ENCODE measurements at regions not wholly inside any gene's neighbourhood (a gene's known extent, or its start where the extent isn't known, plus 50 kb on each side); places are given as distances from the start of the nearest gene placed in this dataset.
"Not testable (repeated sequence)": the region's sequence is repeated elsewhere in the genome, so short reads cannot be mapped to it uniquely, and the experiment has no call there.

DNA sequence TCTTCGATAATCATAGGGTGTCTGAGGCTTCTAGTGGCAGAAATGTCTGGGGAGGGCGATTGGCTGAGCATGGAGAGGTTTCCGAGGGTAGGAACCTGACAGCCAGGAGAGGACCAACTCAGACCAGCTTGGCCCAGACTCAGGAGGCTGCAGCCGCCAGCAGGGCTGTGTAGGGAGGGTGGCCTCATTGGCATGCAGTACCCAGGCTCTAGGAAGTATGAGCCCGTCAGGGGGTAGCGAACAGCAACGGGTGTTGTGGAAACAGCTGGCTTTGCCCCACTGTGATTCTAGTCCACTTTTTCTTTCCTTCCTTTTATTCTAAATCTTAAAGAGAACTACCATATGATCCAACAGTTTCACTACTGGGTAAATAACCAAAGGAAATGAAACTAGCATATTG, 103.3 kb downstream of the DIRAS3 start:
- no peak for DNase-seq

DNA sequence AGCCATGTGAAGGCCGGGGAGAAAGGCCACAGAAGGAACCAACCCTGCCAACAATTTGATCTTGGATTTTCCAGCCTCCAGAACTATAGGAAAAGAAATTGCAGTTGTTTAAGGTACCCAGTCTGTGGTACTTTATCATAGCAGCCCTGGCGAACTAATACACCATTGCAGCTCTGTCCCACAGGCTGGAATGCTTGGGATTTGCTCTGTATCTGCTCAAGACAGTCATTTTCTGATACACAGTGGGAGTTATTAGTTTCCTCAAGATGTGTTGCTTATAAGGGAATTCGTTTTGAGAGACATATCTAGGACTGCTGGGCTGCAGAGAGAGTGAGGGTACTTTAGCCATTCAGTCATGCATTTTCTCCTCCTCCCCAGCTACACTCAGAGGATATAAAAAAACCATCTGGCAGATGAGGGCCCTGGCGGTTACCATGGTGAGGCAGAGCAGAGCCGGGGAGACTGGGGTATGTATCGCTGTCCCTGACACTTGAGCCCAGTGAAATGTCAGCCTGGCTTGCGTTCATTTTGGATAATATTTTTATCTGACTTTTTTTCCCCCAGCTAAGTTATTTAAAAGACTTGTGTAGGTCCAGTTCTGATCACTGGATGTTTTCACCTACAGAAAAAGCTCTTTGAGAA, 104.6 kb downstream of the DIRAS3 start:
- no peak for DNase-seq

DNA sequence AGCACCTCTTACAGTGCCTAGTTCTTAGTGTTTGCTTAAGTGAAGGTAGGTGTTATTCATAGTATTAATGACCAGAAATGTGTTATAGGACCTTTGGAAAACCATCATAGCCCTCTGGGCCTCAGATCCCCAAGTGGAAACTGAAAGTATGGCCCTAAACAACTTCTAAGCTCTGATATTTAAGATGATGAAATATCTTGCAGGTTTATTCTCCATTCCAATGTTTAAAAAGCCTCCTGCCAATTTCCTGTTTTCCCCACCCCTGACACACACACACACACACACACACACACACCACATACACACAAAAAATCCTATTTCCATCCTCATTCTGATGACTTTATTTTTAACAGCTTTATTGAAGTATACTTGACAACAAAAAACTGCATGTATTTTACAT, 108.2 kb downstream of the DIRAS3 start:
- DNase-seq = no peak

DNA sequence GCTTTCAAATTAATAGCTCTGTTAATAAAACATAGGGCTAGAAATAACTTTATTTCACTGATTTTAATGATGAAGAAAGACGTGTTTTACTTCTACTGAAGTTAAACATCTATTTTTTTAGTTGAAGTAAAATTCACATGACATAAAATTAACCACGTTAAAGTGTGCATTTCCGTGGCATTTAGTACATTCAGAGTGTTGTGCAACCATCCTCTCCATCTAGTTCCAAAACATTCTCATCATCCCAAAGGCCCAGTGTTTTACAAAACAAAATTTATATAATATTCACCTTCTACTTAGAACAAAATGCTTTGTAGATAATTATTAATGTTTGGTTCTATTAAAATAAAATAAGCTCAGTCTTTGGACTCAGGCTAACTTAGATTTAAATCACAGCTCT, 108.5 kb upstream of the GNG12 start:
- DNase-seq = no peak

DNA sequence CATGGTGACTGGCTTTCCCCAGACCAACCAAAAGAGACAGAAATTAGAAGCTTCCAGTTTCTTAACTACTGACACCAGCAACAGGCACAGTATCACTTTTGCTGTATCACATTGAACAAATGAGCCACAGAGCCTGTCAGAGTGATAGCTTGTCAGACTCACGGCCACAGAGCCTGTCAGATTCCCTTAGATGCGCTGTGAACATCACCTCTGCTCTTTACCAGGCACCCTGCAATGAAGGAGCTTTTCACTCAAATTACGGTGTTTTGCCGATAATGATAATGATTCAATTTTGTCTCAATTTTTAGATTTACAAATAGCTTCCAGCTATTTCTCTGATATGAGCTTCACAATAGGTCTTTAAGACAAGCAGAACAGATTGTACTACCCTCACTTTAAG, 107.9 kb upstream of the GNG12 start:
- no peak for DNase-seq

DNA sequence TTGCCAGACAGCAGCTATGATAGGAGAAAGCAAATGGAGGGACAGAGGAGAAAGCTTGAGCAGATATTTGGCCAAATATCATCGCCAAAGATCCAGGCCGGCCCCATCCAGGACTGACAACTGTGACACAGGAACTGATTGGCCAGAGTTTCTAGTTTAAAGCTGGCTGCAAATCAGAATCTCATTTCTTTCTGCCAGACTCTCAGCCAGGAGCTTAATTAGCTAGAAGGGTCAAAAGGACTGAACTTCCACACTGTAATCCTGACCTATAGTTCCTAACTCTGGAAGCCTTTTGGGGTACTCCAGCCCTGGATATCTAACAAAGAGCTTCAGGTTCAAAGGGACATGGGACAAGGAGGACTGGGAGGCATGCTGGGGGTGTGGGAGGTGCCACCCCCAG, 106.7 kb upstream of the GNG12 start:
- no peak for DNase-seq

DNA sequence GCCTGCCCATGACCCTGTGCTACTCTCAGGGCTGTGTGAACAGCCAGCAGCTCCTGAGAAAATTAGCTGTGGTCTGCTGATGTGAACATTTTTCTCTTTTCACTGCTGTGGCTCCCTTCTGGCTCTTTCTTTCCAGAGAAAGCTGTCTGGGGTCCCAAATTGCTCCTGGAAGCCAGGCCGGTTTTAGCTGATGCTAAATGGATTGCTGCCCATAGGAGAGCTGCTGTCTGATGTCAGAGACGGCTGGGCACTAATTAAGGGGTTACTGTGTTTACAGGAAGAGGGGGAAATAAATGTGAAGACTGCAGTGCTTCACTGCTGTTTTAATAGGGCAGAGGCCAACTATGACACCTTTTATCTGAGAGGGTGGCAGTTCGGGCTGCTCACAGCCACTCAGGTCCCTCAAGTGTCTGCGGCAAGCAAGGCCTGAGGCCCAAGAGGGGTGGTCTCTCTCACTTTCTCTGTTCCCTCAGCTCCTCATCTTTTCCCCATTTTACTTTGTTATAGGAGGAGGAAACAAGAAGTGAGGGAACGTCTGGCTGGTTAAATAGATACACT, 106.0 kb upstream of the GNG12 start:
- no peak for DNase-seq

DNA sequence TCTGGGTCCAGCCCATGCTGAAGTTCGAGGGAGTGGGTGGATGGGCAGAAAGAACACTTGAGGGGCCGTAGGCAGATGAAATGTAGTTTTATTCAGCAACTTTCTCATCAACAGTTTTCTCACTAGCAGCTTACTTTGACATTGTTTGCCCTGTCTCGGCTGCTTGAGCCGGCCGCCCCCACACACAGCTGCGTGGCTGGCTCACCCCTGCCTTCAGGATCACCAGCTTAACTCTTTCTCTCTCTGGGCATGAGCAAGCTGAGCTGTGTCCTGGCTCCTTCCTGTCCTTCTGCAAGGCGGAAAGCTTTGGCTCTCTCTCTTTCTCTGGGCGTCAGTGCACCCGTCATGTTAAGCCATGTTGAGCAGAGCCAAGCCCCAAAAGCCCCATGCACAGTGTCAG, 104.4 kb upstream of the GNG12 start:
- no peak for DNase-seq

DNA sequence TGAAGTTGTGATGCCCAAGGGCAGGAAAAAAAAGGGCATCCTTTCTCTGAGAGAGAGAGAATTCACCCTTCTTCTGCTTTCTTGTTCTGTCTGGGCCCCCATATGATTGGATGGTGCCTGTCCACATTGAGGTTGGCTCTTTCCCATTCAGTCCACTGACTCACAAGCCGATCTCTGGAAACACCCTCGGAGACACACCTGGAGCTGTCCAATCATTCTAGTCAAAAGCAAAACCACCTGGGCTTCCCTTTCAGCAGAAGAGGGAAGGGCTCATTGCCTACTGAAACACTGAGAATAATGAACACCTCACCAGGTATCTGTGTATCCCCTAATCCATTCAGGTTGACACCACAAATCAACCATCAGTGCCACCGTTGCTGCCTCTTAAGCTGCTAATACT, 103.7 kb upstream of the GNG12 start:
- DNase-seq = no peak

DNA sequence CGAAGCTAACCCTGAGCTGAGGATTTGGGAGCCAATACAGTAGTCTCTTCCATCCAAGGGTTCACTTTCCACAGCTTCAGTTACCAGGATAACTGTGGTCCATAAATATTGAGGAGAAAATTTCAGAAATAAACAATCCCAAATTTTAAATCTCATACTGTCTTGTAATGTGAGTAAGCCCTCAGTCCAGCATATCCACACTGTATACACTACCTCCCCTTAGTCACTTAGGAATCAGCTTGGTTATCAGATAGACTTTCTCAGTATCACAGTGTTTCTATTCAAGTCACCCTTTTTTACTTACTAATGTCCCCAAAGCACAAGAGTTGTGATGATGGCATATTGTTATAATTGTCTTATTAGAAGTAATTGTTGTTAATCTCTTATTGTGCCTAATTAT, 102.3 kb upstream of the GNG12 start:
- DNase-seq = no peak

DNA sequence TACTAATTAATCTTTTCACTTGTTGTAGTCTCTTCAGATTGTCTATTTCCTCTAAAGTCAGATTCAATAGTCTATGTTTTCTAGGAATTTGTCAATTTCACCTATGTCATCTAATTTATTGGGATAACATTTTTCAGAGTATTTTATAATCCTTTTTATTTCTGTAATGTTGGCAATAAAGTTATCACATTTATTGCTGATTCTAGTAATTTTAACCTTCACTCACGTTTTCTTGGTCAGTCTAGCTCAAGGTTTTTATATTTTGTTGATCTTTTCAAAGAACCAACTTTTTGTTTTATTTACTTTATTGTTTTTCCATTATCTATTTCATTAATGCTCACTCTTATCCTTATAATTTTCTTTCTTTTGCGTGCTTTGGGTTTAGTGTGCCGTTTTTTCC, 97.9 kb upstream of the GNG12 start:
- DNase-seq = no peak

DNA sequence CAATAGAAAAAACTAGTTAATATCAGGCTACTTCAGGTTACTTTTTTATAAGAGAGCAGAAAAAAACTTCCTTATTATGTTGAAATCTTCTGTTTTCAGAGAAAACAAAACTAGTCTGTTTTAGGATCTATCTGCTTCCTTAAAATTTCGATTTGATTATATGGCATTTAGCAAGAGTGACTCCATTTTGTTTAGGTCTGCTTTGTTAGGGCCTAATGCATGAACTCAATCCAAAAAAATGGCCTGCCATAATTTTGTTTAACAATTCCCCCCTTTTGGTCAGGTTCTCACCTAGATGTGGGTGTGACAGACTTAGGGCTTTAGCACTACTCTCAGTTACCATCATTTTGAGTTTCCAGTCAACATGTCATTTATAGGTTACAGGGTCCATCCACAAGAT, 89.8 kb upstream of the GNG12 start:
- DNase-seq = no peak

DNA sequence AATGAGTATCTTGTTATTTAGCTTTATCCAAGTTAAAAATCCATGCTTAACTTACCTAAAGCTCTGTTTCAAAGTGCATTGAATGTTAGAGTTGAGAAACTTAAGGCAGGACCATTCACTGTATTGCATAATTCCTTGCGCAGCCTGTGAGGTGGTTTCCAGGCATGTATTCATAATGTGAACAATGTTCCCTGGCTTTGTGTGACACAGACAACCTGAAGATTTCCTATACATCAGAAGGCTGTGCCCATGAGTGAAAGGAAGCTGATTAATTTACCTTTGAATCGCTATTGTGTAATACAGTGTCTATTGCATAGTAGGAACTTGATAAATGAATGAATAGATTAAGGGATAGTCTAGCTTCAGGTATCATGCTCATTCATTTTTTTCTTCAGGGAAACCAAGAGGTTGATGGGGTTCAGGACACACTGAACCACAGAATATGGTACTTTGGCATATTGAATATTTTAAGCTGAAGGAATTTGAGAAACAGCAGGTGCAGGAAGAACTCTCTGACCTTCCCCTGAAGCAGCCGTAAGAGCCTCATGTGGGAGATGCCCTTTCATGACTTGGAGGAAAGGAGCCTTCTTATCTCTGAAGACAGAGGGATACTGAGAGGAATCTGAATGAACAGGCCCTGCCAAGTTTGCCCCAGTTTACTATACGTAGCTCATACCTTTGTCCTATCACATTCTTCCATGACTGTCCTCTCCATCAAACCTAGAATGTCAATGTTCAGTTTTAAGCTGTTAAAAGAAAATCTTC, 88.6 kb upstream of the GNG12 start:
- DNase-seq = no peak

DNA sequence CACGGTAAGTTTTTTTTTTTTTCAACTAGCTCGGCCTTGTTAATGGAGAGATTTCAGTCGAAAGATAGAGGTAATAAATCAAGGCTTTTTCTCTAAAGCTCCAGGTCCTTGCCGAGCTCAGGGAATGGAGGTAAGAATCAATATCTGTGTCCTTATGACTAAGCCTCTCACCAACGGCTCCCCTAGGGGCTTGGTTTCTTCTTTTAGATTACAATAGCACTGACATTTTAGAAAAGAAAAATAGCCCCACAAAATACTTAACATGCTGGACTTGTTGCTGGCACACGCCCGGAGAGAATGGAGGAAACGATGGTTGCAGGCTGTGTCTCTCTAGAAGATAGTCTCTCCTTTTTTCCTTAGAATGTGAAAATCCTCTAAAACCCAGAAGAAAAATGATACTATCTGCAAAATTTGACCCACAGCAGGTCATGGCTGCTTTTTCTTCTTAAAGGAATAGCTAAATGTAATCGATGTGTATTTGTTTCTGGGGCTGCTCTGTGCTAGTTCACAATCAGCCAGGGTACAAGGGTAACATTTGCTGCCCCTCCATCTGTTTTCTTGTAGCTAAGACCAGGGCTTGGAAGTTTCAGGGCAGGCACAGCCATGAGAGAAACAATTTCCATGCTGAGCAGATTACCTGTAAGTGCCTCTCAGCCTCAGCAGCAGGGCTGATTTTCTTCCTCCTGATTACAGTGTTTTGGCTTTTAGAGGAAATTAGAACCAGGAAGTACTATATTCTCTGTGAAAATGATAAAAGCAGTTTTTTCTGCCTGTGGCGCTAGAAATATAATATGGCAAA, 86.2 kb upstream of the GNG12 start:
- no peak for DNase-seq

DNA sequence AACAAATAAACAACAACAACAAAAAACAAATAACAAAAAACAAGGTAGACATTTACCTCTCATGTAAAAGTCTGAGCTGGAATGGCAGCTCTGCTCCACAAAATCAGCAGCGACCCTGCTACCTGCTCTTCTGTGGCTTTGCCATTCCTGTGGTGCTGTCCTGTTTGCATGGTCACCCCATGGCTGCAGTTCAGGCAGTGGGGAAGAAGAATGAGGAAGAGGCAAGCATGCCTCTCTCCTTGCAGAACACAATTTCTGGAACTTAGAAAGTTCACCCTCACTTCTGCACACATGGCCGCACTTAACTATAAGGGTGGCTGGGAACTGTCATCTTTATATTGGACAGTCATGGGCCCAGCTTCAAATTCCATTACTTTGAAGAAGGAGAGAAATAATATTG, 84.8 kb upstream of the GNG12 start:
- DNase-seq = no peak

DNA sequence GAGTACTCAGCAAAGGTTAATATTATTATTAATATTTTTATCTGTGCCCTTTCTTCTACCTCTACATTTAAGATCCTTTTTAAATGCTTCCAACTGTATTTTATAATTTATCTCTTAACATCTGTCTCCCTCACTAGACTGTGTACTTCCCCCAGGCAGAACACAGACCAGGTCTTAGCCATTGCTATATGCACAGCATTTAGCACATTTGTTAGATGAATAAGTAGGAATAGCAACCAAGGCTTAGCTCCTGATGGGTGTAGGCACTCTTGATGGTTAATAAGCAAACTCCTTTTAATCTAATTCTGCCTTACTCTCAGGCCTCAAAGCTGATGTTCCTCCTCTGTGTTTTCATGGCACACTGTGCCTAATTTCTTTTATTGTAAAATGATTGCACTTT, 83.7 kb upstream of the GNG12 start:
- no peak for DNase-seq

DNA sequence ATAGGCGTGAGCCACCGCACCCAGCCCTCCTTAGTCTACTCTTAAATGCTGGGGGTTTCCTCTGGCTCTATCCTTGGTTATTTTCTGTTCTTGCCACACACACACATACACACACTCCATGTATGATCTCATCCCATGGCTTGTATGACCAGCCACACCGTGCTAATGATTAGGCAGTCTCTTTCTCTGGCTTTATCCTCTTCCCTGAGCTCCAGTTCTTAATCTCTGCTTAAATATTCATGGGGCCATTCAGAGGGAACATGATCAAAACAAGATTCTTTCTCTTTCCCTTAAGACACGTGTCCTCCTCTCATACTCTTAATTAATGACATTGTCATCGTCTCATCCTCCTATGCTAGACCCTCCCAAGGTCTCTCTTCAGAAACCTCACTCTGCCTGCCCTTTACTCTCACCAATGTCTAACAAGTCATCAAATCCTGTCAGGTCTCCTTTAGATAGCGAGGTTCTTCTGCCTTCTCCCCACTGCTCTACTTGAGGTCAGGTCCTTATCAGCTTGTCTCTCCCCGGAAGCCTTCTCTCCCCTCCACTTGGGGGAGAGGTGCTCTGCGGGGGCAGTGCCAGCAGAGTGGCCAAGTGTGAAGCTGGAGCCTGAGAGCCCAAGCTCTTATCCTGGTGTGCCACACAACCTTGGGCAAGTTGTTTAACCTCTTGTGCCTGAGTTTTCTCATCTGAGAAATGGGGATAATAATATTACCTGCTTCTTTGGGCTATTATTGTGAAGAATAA, 83.0 kb upstream of the GNG12 start:
- DNase-seq = no peak

DNA sequence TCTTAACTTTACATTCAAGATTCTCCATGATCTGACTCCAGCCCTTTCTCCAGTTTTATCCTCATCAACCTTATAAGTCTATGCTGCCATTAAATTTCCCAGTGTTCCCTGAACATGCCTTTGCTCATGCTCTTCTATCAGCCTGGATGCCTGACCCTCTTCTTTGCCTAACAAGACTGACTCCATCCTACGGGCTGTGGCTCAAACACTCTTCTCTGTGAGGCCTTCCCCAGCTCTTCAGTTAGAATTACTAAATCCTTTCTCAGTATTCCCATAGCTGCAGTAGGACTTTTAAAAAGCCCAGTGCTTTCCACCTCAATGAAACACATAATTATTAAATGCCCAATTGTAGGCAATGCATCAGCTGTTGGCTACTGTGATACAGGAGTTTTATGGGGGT, 76.5 kb upstream of the GNG12 start:
- DNase-seq = no peak

DNA sequence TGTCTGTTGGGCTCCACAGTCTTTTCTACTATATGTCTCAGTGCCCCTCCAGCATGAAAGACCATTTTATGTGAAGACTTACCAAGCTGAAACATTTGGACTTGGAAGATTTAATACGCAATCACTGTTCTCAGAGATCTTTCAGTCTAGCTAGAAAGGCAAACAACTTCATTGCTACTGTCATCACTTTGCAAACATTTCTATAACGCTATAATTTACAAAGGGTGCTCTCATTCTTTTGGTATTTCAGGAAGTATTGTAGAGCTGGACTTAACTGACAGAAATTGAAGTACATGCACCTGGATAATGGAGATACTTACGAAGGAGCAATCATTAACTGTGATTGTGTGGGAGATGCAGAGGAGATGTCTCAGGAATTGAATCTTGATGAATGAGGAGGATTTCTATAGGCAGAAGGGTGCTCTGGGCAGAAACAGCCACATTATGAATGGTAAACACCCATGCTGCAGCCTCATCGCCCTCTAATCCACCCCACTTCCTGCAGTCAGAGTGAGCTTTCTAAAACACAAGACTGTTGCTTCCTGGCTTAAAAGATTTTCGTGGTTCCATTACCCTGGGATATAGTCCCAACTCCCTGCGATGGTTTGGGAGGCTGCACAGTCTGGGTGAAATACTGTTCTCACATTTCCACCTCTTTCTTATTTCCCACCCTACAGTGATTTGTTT, 75.1 kb upstream of the GNG12 start:
- no peak for DNase-seq

DNA sequence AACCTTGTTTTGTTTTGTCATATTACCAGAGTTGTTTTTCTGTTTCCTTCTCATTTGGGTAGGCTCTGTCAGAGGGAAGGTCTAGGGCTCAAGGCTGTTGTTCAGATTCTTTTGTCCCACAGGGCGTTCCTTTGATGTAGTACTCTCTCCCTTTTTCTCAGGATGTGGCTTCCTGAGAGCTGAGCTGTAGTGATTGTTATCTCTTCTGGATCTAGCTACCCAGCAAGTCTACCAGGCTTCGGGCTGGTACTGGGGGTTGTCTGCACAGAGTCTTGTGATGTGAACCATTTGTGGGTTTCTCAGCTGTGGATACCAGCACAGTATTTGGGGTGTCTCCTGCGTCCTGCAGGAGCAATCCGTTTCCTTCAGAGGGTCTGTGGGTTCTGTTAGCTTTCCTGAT, 74.2 kb upstream of the GNG12 start:
- not testable (repeated sequence) for DNase-seq

DNA sequence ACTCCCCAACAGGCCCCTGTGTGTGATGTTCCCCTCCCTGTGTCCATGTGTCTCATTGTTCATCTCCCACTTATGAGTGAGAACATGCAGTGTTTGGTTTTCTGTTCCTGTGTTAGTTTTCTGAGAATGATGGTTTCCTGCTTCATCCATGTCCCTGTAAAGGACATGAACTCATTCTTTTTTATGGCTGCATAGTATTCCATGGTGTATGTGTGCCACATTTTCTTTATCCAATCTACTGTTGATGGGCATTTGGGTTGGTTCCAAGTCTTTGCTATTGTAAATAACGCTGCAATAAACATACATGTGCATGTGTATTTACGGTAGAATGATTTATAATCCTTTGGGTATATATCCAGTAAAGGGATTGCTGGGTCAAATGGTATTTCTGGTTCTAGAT, 72.7 kb upstream of the GNG12 start:
- DNase-seq = not testable (repeated sequence)

Data from skin of body (tissue), 1 donor.